ENCODE measurements at regions not wholly inside any gene's neighbourhood (a gene's known extent, or its start where the extent isn't known, plus 50 kb on each side); places are given as distances from the start of the nearest gene placed in this dataset.
A peak's percentile ranks its signal among the peaks of the same experiment; 100 is the strongest.

GRCh38 chr2:15869871-15870270, 70.5 kb upstream of the MYCN start:
- H3K23ac ChIP-seq (ENCODE audit: insufficient read length) = no peak overlapping the region
- no peak overlapping the region for H4K8ac ChIP-seq (ENCODE audit: extremely low read depth, insufficient read depth, low read length)
- H3K56ac ChIP-seq (replicated peaks; ENCODE audit: insufficient read length, low read depth, low read length) = no peak overlapping the region
- H3K4me2 ChIP-seq (ENCODE audit: insufficient read depth in 1 of 2, low read depth in 2 of 2, low read length in 2 of 2) = no peak overlapping the region
- WGBS, 2 experiments (ENCODE audit: extremely low coverage in 1 of 2, insufficient coverage in 1 of 2, insufficient read length in 1 of 2, insufficient replicate concordance in 2 of 2, low coverage in 1 of 2, low lambda C conversion rate in 2 of 2, missing lambda C conversion rate in 1 of 2) = 91% methylated on average over 13 of the region's 13 CpGs; no CpG with 5 or more reads in 1 of the 2 experiments
- H3K23me2 ChIP-seq (ENCODE audit: low read depth, low read length) = no peaks in the 10 kb centered on the region
- POLR2A ChIA-PET (ENCODE audit: partially characterized antibody) = no interaction called here
- H3K27ac ChIP-seq (ENCODE audit: low read depth, low read length) = no peak overlapping the region
- DNase-seq (ENCODE audit: low read depth in 1 of 2, low spot score in 2 of 2) = no peak
- no peaks in the 10 kb centered on the region for H3K79me1 ChIP-seq (ENCODE audit: low read depth, low read length)
- H2AK5ac ChIP-seq (ENCODE audit: low read depth, low read length) = no peak overlapping the region
- H2BK20ac ChIP-seq (ENCODE audit: low read length) = no peak overlapping the region
- CTCF ChIA-PET (ENCODE audit: partially characterized antibody) = interaction anchor here (0.7 to 2.0 kb wide), 3 partner anchors 9 to 40 kb away, joined by 4 to 10 read pairs (median 5); no protein-coding TSS in a partner anchor
- peak overlapping the region; percentile 69 for H3K14ac ChIP-seq (ENCODE audit: insufficient read length)
- no peaks in the 10 kb centered on the region for H3K4me1 ChIP-seq (replicated peaks in 1 of 4; ENCODE audit: control insufficient read depth in 3 of 4, insufficient read depth in 4 of 4, low read length in 3 of 4)
- H4K20me1 ChIP-seq (replicated peaks in 1 of 2; ENCODE audit: control insufficient read depth in 1 of 2, insufficient read depth in 2 of 2, low read length in 2 of 2) = no peaks in the 10 kb centered on the region
- no peak overlapping the region for H3K4me3 ChIP-seq (ENCODE audit: extremely low read depth in 1 of 4, insufficient read depth in 2 of 4, low read depth in 3 of 4, low read length in 4 of 4)
- H3K4ac ChIP-seq (replicated peaks; ENCODE audit: insufficient read length, low read depth, low read length) = no peak overlapping the region
- H3K36me3 ChIP-seq (ENCODE audit: control insufficient read depth in 2 of 4, insufficient read depth in 4 of 4, low read length in 3 of 4) = no peaks in the 10 kb centered on the region
- no peak overlapping the region for H3K9ac ChIP-seq (replicated peaks in 1 of 4; ENCODE audit: extremely low read depth in 1 of 4, low read depth in 3 of 4, low read length in 3 of 4)
- no peak overlapping the region for H2BK120ac ChIP-seq (replicated peaks; ENCODE audit: low read depth, low read length)
- no peaks in the 10 kb centered on the region for H3K79me2 ChIP-seq (ENCODE audit: control insufficient read depth in 1 of 2, insufficient read depth in 2 of 2, low read length in 2 of 2)
- no peak overlapping the region for H2BK5ac ChIP-seq (ENCODE audit: low read depth, low read length)
- no peak overlapping the region for H2BK15ac ChIP-seq (ENCODE audit: low read length)
- no peaks in the 10 kb centered on the region for H3K27me3 ChIP-seq (replicated peaks in 1 of 4; ENCODE audit: control insufficient read depth in 3 of 4, extremely low read depth in 1 of 4, insufficient read depth in 3 of 4, low read length in 3 of 4)
- peaks cover 0 to 5% of the 10 kb centered on the region in 2 experiments; a peak in 1 of 4 replicates for H3K9me3 ChIP-seq (ENCODE audit: insufficient read depth in 2 of 2, low read depth in 1 of 2, low read length in 1 of 2)
- no peak overlapping the region for H2BK12ac ChIP-seq (ENCODE audit: low read depth, low read length)
- H2AFZ ChIP-seq (ENCODE audit: low read length) = no peak overlapping the region
- H4K5ac ChIP-seq (ENCODE audit: insufficient read length, low read depth, low read length) = peak overlapping the region; percentile 12
- FAIRE-seq = no peak
- H3K18ac ChIP-seq (ENCODE audit: extremely low read depth, low read length) = no peak overlapping the region
- no peak overlapping the region for H4K91ac ChIP-seq (replicated peaks; ENCODE audit: insufficient read length, low read length)
- TF ChIP-seq TCF12 (IDR thresholded peaks at IDR 0.05; ENCODE audit: low read depth, low read length) (no peak), CHD1 (IDR thresholded peaks at IDR 0.05; ENCODE audit: low read depth, low read length) (no peak), E2F6 (IDR thresholded peaks at IDR 0.05) (no peak), SRF (IDR thresholded peaks at IDR 0.05; ENCODE audit: low read depth, low read length) (no peak), RNF2 (IDR thresholded peaks at IDR 0.05; ENCODE audit: borderline replicate concordance, low read depth, low read length, missing control alignments, poor library complexity, severe bottlenecking) (no peak), BRCA1 (IDR thresholded peaks at IDR 0.05; ENCODE audit: low read depth, low read length) (no peak), USF2 (IDR thresholded peaks at IDR 0.05; ENCODE audit: low read length) (no peak), CBX8 (IDR thresholded peaks at IDR 0.05; ENCODE audit: borderline replicate concordance, low read depth, low read length) (no peak), CBX5 (IDR thresholded peaks at IDR 0.05; ENCODE audit: low read depth, low read length) (no peak), FOSL1 (IDR thresholded peaks at IDR 0.05; ENCODE audit: insufficient read depth, low read depth, low read length) (no peak), SAP30 (IDR thresholded peaks at IDR 0.05; ENCODE audit: insufficient read depth, insufficient replicate concordance, low read length) (no peak), POLR2AphosphoS5 (IDR thresholded peaks at IDR 0.05; ENCODE audit: low read depth, low read length) (no peak)
- TF ChIP-seq, protein P1, sequence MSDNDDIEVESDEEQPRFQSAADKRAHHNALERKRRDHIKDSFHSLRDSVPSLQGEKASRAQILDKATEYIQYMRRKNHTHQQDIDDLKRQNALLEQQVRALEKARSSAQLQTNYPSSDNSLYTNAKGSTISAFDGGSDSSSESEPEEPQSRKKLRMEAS (IDR thresholded peaks at IDR 0.05) = no peak
